GM19463 (cell line): ENCODE measurements at regions not wholly inside any gene's neighbourhood (a gene's known extent, or its start where the extent isn't known, plus 50 kb on each side); places are given as distances from the start of the nearest gene placed in this dataset.

Experiments used
- ATAC-seq: cut with Tn5 transposase; IDR thresholded peaks from one replicate; pipeline ENCODE4 v1.9.1; 2021; ENCODE audit warnings: mild to moderate bottlenecking, moderate library complexity; ENCODE audit not compliant: unreplicated experiment

DNA sequence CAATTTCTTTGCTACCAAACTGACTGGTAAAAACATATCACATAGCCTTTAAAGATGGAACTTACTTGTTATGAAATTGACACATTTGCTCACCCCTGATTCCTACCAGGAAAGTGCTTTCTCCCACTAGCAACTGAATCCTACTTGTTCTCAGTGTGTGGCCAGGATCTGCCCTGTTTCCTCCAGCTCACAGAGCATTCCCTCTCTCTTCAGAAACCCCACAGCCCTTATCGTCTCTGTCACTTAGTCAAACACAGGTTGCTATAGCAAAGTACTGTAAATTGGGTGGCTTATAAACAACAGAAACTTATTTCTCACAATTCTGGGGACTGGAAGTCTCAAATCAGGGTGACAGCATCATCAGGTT is 265.2 kb upstream of the BOD1L1 start:
- no peak for ATAC-seq

DNA sequence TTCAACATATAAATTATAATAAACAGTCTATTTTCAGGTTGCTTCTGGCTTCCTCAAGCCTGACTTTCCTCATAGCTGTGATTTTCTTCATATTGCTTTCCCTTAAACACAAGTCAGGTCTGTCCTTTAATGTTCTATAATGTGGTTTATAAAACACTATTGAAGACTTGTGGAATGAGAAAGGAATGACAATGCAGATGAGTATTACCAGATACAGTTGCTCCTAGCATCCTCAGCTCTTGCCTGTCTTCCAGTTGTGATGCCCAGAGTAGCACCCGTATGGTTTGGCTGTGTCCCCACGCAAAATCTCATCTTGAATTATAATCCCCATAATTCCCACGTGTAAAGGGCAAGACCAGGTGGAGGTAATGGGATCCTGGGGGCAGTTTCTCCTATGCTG is 265.7 kb upstream of the BOD1L1 start:
- no peak for ATAC-seq

DNA sequence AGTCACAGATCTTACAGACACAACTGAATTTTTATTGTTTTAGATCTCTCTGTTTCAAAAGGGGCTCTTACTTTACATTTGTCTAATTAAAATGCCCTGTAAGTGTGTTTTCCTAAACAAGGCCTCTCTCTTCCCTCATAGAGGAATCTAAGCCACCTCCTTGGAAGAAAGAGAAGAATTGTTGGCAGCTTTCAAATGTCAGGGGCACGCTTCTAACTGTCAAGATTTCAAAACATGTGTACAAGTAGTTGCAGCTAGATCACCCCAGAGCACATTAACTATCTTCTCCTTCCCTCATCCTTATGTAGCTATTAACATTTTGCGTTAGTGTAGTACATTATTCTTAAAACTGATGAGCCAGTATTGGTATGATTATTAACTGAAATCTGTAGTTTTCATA is 266.5 kb upstream of the BOD1L1 start:
- no peak for ATAC-seq

DNA sequence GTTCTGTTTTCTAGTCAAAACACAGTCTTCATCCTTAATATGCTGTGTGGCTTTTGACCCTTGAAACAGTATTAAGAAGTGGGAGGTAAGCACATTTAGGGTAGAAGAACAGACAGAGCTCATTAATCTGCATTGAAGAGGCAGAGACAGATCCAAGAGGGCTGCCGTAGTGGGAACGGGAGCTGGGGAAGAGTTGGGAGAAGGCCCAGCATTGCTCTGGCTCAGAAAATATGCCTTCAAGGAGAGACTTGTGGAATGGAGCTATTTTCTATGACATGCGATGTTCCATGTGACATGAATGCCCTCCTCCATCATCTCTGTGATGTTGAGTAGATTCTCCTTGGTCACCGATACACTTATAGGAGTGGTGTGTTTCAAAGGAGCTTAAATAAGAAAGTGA is 273.3 kb upstream of the BOD1L1 start:
- ATAC-seq, result no peak

DNA sequence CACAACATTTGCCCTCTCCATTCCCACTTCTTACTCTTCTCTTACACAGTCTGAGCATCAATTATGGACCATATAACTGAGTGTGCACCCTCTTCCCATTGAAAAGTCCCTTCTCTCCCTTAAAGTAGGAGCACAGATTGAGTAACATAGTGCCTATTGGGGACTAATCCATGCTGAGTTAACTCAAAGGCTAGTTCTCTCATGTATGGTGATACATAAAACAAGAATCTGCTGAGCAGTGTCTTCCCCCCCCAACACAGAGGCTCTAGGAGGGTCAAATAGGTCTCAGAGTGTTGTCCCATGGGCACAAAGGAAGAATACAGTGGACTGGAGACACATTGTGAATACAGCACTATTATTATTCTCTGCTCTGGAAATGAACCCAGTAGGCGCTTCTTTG is 274.6 kb upstream of the BOD1L1 start:
- ATAC-seq, result no peak

DNA sequence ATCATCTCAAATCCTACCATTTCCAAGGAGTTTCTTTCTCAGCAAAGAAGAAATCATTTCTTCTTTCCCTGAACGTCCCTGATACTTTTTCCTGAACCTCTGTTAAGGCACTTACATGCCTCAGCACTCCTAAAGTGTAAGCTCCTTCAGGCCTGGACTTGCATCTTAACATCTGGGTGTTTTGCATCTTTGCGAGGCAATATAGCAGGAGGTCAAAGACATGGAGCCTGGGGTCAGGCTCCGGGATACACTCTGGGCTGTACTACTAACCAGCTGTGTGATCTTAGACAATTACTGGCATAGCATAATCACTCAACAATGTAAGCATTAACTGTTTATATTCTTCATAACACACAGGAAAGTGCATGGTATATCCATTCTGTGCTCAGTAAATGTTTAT is 275.5 kb upstream of the BOD1L1 start:
- no peak for ATAC-seq

DNA sequence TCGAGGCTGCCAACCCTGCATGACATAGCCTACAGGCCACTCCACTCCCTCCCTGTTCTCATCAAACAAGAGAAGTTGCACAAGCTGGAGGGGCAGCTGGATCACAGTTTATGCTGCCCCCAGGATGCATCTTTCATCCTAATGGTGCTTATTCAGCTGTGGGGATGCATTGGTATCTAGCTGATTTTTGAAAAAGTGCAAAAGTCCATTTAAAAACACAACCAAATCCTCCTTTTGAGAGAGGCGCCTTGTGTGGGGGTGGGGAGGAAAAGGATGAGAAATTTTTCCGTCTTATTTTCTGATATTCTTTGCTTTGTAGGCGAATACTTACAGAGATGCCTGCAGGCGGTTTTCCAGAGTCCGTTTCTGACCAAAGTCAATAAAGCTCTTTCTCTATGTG is 276.4 kb upstream of the BOD1L1 start:
- no peak for ATAC-seq

DNA sequence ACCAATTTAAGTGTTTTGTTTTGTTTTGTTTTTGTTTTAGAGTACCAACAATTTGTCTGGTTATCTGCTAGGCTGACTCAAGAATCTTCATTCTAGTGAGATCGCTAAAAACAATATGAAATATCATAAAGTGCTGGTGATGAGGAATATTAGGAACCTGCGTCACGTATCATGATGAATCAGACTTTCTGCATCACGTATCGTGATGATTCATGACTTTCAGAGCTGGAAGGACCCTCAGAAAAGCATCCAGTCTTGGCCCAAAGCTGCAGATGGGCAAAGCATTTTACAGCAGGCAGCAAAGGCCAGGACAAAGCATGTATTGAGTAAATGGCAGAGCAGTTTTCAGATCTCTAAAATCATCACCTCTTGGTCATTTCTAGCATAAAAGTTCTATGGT is 278.0 kb upstream of the BOD1L1 start:
- ATAC-seq, result no peak

DNA sequence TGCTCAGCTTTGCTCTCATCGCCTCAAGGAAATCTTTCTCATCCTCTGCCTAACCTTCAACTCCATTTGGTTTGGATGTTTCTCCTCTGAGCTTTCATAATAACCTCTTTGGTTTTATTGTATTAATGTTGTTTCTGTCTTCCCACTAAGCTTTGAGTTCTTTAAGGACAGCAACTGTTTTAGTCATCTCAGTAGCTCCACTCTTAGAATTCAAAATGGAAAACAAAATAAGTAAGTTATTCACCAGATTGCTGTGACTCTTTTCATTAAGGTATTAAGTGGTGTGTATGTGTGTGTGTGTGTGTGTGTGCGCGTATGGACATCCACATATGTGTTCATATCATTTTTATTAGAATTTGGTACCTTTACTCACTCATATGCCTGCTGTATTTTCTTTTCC is 279.2 kb upstream of the BOD1L1 start:
- no peak for ATAC-seq

DNA sequence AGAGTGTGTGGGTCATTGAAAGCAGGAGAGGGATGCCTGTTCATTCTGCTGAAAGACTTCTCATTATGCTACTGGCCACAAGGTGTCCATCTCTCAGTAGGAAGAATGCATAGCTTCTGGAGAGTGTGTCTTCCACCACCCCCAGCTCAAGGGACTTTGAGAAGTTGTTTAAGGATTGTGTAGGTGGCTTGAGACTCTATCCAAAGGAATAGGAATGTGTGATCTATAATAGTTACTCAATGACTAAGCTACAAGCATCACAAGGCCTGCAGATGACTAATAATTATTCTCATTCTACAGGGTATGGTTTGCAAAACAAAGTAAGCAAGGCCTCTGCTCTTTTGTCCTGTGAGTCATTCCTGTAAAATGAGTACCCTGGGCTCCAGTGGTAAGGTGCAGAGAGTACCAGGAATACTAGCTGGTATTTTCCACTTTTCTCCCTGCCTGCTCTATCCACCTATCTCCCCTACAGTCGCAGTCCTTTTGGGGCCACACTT is 279.8 kb upstream of the BOD1L1 start:
- ATAC-seq, result no peak

DNA sequence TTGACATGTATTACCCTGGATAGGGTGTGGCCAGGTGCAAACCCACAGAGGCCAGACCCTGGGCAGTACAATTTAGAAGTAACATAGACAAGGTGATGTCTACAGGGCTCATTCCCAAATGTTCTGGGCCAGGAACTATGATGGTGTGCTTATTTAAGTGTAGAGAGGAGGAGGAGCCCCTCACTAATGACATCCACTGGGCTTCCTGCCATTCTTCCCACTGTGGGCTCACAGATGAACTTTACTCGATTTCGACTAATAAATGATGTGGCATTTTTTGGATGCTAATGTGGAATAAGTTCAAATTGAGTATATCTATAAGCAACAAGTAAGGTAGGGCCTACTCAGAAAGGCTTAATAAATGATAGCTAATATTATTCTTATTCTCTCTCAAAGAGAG is 280.9 kb upstream of the BOD1L1 start:
- ATAC-seq, result no peak

DNA sequence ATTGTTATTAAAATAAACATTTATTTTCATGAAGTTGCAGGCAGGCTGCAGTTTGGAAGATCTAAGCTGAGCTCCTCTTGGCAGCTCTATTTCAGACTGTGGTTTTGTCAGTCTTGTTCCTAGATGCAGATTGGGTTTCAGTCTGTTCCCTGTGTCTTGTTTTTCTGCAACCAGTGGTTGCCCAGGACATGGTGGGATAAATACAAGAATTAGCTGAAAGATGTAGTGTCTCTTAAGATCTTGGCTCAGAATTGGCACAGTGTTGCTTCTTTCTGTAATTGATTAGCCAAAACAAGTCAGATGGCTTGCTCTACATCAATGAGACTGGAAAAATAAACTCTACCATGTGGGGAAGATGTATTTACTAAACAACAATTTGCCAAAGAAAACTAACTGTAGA is 283.0 kb upstream of the BOD1L1 start:
- ATAC-seq, result no peak

DNA sequence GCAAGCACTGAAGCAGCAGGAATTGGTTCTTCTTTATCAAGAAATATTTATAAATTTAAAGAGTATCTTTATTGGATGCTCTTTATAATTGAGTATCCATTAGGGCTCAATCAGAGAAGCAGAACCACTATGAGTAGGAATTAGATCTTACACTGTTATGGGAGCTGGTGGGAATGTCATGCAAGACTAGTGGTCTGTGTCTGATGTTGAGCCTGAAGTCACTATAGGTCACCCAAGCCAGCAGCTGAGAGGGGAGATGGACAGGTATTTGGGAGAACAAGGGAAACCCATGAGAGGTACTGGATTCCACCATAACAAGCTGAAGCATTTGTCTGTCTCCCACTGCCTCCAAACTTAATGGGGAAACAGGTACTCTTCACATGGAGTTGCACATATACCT is 283.7 kb upstream of the BOD1L1 start:
- ATAC-seq, result no peak

DNA sequence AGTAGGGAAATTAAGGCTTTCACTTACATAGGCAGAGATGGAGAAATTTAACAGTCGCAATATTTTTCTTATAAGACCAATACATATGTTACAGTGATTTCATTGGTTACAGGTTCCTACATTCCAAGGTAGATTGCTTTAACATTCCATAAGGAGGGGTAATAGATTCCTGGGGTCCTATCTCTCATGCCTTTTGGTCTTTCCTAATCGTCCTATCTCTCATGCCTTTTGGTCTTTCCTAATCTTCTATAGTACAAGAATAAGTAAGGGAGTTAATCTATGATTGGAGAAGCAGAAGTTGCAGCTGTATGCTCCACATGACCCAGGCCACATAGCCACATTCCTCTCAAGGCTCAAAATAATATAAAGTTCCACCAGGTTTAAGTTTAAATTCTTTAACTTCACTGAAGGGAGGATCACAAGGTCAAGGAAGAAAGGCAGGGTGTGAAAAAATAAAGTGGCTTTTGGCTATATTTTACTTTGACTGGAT is 285.0 kb upstream of the BOD1L1 start:
- no peak for ATAC-seq

DNA sequence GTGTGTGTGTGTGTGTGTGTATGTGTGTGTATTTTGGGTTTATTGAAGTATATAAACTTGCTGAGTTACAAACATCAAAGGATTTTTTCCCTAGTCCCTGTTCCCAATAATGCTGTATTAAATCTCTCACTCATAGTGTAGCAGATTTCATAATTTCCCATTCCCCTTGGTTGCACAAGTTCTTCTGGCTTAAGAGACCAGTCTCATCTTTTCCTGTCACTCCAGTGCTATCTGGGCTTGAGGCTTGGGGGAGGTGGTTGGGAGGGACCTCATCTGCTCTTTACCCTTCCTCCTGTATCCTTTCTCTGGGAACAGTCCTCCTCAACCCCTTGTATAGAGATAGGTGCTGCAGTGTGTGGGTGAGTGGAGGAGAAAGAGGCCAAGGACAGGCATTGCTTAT is 285.4 kb upstream of the BOD1L1 start:
- ATAC-seq, result no peak

DNA sequence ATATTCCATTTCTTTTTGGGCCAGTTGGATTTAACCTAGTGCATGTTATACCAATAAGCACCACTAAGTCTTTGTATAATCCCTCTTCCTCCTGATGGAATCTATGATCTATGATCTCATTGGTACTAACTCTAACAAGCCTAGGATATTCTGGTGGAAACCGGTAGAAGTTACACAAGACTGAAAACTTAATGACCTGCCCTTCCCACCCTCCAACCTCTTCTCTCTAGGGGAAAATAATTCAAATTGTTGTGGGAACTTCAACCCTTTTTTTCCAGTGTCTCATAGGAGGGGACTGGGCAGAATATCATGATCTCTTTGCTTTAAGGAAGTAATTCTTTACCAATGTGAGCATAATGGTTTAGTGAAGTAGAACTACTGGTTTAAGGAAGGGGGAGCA is 289.5 kb upstream of the BOD1L1 start:
- ATAC-seq, result no peak

DNA sequence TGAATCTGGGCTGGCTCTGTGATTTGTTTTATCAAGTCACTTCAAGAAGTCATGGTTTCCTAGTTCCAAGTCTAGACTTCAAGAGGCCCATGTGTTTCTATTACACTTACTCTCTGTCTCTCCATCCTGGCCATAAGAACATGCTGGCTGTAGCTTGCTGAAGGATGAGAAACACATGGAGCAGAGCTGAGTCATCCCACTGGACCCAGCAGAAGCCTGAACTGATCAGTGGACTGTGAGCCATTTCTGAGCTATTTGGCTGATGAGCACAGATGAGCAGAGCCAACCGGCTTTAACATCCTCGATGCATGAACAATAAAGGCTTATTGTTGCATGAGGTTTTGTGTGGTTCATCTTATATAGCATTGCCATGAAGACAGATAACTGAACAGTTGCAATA is 290.6 kb upstream of the BOD1L1 start:
- no peak for ATAC-seq

DNA sequence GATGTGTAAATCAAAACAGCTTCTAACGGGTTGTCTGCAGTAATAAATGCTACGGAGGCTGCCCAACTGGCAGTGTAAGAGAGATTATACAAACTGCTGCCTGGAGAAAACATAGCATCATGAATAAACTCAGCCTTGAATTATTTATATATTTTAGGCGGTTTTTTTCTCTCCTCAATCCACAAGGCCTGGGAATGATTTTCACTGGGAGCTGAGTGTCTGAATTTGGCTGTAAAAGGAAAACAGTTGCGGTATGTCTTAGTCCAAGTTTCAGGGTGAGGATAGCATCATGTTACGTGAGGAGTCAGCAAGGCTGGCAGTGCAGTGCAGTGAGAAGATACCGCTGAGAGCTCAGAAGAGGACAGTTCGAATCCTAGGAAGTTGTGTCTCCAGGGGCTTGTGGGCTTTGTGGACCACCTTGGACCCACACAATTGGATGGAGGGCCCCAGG is 291.5 kb upstream of the BOD1L1 start:
- no peak for ATAC-seq

DNA sequence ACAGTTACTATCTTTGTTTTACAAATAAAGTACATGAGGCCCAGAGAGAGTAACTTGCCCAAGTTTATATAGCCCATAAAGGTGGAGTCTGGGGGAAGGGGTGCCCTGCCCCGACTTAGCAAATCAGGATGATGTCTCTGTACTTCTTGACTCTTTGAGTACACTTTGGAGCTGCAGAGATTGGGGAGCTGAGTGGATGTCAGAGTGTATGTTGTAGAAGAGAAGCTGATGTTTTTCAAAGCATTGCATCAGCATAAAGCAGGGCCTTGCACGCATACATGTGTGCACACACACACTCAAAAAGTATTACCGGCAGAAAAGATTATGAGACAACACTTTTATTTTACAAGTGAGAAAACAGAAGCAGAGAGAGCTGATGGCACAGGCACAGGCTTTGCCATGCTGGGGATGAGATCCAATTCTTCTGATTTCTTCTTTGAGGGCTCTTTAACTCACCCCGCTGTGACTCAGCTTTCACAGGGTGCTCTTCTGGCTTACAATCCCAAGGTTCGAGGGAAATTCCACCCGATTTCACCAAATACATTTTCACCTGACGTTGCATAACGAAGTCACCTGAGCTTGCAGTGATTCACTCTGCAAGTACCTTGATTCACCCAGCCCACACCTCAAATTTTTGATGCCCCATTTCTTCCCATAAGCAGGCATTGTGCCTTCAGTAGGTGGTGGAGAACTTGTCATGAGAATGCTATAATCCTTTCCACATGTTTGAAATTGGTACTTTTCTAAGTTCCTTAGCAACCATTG is 292.8 kb upstream of the BOD1L1 start:
- no peak for ATAC-seq

DNA sequence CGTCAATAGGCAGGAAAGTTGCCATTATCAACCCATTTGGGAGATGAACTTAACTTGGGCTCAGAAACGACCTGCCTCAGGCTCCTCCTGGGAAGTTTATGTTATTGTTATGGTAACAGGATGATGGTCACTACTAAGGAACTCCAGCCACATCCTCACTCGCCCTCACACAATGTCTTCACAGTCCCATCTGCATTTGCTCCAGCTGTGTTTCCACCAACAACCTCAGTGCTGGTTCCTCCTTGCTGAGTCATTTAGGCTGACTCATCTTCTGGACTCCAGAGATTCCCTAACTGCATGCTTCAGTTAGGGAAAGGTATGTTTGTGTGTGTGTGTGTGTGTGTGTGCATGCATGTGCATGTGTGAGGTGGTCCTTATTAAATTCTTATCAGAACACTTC is 293.4 kb upstream of the BOD1L1 start:
- no peak for ATAC-seq

DNA sequence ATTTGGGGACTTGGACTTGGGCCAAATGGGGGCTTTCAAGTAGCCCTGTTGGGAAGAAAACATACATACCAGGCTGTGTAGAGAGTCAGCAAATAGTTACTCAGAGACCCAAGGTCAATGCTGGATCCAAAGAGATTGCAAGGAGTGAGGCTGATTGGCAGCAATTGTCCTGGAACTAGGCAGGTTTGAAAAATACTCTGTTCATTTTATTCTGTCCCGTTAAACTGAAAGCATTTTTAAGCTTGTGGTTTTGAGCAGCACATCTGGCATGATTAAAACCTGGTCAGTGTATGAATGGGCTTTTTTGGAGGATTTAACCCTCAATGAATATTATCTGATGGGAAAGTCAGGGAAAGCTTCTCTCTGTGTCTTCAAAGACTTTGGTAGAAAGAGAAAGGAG is 294.3 kb upstream of the BOD1L1 start:
- no peak for ATAC-seq

DNA sequence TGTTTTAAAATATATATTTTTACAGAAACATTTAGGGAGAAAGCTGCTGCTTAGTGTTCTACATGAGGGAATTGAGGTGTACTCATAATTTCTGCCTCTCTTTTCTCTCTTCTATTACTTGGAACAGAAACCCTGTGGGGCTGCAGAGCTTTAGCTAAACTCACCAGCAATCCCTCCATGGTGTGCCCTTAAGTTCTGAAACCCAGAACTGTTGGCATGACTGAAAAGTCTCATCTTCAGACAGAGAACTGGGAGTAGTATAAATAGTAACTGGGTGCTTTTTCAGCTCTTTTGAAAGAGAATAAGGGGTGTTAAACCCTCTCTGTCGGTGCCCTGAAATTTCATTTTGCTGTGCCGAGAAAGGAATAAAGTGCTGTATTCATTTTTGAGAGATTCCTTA is 294.9 kb upstream of the BOD1L1 start:
- ATAC-seq, result peak; percentile 60
